IMR-90 (cell line): ENCODE measurements at regions not wholly inside any gene's neighbourhood (a gene's known extent, or its start where the extent isn't known, plus 50 kb on each side); places are given as distances from the start of the nearest gene placed in this dataset.

Source experiments
- ATAC-seq: fragments of 200-7000 bp; cut with Tn5 transposase; 2 replicates; pipeline ENCODE4 v1.9.1; 2020; ENCODE audit warnings: low read depth, mild to moderate bottlenecking, moderate library complexity
- BruUV-seq: library from RNA; stranded (reverse); fragments of 400-500 nt; replicated peaks from 2 replicates; lab custom pipeline; 2021; lab: Mats Ljungman, UMichigan
- CTCF ChIA-PET: fragments of 300-600 bp; formaldehyde crosslinking; extraction: SDS; loops from one replicate; lab custom pipeline; 2021; ENCODE audit warnings: antibody characterized with exemption; lab: Yijun Ruan, JAX
- POLR2A ChIA-PET: fragments of 300-600 bp; sonication (Branson Sonifier 250); formaldehyde crosslinking; loops from one replicate; lab custom pipeline; 2022; ENCODE audit warnings: antibody characterized with exemption; ENCODE audit not compliant: unreplicated experiment; lab: Charles Lee
- DNase-seq: peaks from one replicate; pipeline ENCODE4 v3.0.0; 2013
- H2AFZ ChIP-seq: replicated peaks from 2 replicates; pipeline ENCODE3; 2013; ENCODE audit warnings: low read length, mild to moderate bottlenecking; ENCODE audit not compliant: poor library complexity
- H2AK5ac ChIP-seq: 2 replicates; pipeline ENCODE4 v1.6.1; 2013; ENCODE audit warnings: low read depth, low read length, inconsistent platforms
- H2AK9ac ChIP-seq: replicated peaks from 2 replicates; pipeline ENCODE3; 2013; ENCODE audit warnings: mild to moderate bottlenecking, low read depth, low read length, moderate library complexity; ENCODE audit not compliant: poor library complexity
- H2BK120ac ChIP-seq: 2 replicates; pipeline ENCODE4 v1.6.1; 2013; ENCODE audit warnings: low read depth, low read length, inconsistent platforms
- H2BK15ac ChIP-seq: 3 replicates; pipeline ENCODE4 v1.6.1; 2013; ENCODE audit warnings: low read depth, low read length, inconsistent platforms
- H2BK20ac ChIP-seq: 2 replicates; pipeline ENCODE4 v1.6.1; 2013; ENCODE audit warnings: low read depth, mild to moderate bottlenecking, inconsistent platforms, low read length, moderate library complexity
- H2BK5ac ChIP-seq: 2 replicates; pipeline ENCODE4 v1.6.1; 2013; ENCODE audit warnings: mild to moderate bottlenecking, low read depth, low read length, inconsistent platforms; ENCODE audit not compliant: poor library complexity, severe bottlenecking
- H3K14ac ChIP-seq: replicated peaks from 2 replicates; pipeline ENCODE4 v1.6.1; 2013; ENCODE audit warnings: low read depth, low read length, inconsistent platforms
- H3K18ac ChIP-seq: 2 replicates; pipeline ENCODE4 v1.6.1; 2013; ENCODE audit warnings: low read depth, low read length, control low read depth
- H3K23ac ChIP-seq: 2 replicates; pipeline ENCODE4 v1.6.1; 2013; ENCODE audit warnings: low read depth, low read length, inconsistent platforms
- H3K27ac ChIP-seq: 2 replicates; pipeline ENCODE4 v1.5.1; 2013; ENCODE audit warnings: mild to moderate bottlenecking, control low read depth, low read length; ENCODE audit not compliant: insufficient read depth
- H3K27me3 ChIP-seq: 2 replicates; pipeline ENCODE4 v1.6.1; 2013; ENCODE audit warnings: low read length; ENCODE audit not compliant: control insufficient read depth, insufficient read depth
- H3K36me3 ChIP-seq: 2 replicates; pipeline ENCODE4 v1.6.1; 2013; ENCODE audit warnings: low read length, mixed read lengths; ENCODE audit not compliant: control insufficient read depth, insufficient read depth
- H3K4ac ChIP-seq: 2 replicates; pipeline ENCODE4 v1.6.1; 2013; ENCODE audit warnings: low read depth, low read length, inconsistent platforms
- H3K4me1 ChIP-seq: 2 replicates; pipeline ENCODE4 v1.6.1; 2013; ENCODE audit warnings: low read length, mixed read lengths; ENCODE audit not compliant: control insufficient read depth, insufficient read depth
- H3K4me2 ChIP-seq: 2 replicates; pipeline ENCODE4 v1.6.1; 2013; ENCODE audit warnings: low read depth, mild to moderate bottlenecking, control low read depth, low read length, moderate library complexity
- H3K4me3 ChIP-seq: 2 replicates; pipeline ENCODE4 v1.5.1; 2013; ENCODE audit warnings: low read depth, mild to moderate bottlenecking, control low read depth, low read length, moderate library complexity; ENCODE audit not compliant: insufficient read depth
- H3K56ac ChIP-seq: 2 replicates; pipeline ENCODE4 v1.6.1; 2013; ENCODE audit warnings: low read length, inconsistent platforms; ENCODE audit not compliant: insufficient read depth; ENCODE audit errors: extremely low read depth
- H3K79me1 ChIP-seq, 2 experiments: 2 replicates each; pipeline ENCODE4 v1.6.1; 2013; ENCODE audit warnings: low read length in 2 of 2, inconsistent platforms in 1 of 2, low read depth in 1 of 2
- H3K9ac ChIP-seq: 2 replicates; pipeline ENCODE4 v1.6.1; 2013; ENCODE audit warnings: low read depth, low read length, control low read depth
- H3K9me1 ChIP-seq: 2 replicates; pipeline ENCODE4 v1.6.1; 2013; ENCODE audit warnings: low read length, inconsistent platforms; ENCODE audit not compliant: insufficient read depth
- H3K9me3 ChIP-seq: 2 replicates; pipeline ENCODE4 v1.6.1; 2013; ENCODE audit warnings: low read length; ENCODE audit not compliant: control insufficient read depth, insufficient read depth
- H4K20me1 ChIP-seq: 2 replicates; pipeline ENCODE4 v1.6.1; 2013; ENCODE audit warnings: low read length, inconsistent platforms; ENCODE audit not compliant: insufficient read depth
- H4K5ac ChIP-seq: 2 replicates; pipeline ENCODE4 v1.6.1; 2013; ENCODE audit warnings: mild to moderate bottlenecking, low read depth, low read length, control low read depth
- H4K8ac ChIP-seq, 2 experiments: 2 replicates each; pipeline ENCODE4 v1.6.1; 2013; ENCODE audit warnings: low read depth in 2 of 2, low read length in 2 of 2, control low read depth in 1 of 2, inconsistent platforms in 1 of 2
- H4K91ac ChIP-seq: 2 replicates; pipeline ENCODE4 v1.6.1; 2013; ENCODE audit warnings: low read depth, low read length, inconsistent platforms; ENCODE audit not compliant: insufficient read depth
- MAFK ChIP-seq: IDR thresholded peaks from 2 replicates; pipeline ENCODE4 v1.6.1; 2012; ENCODE audit warnings: low read depth, low read length, improper control_type of control experiment
- RAD21 ChIP-seq: IDR thresholded peaks from 2 replicates; pipeline ENCODE4 v1.6.1; 2012; ENCODE audit warnings: low read length, improper control_type of control experiment
- WGBS, 2 experiments: methylation state at CpG; one replicate each; pipeline versions ENCODE4 v1.1.5 to v1.1.7; 2013; ENCODE audit warnings: missing lambda C conversion rate in 2 of 2; ENCODE audit not compliant: insufficient read length in 1 of 2; ENCODE audit errors: extremely low coverage in 2 of 2; 5-methylcytosine and 5-hydroxymethylcytosine counted together
- dilution Hi-C: fragments of 300-500 bp; cut with HindIII; formaldehyde crosslinking; loops from one replicate; pipeline ENCODE4 v1.14.3; 2018; ENCODE audit warnings: low sequenced_read_pairs; ENCODE audit not compliant: unreplicated experiment
- in situ Hi-C: fragments of 300-500 bp; cut with MboI; formaldehyde crosslinking; loops from 3 replicates; pipeline ENCODE4 v1.14.3; 2019; ENCODE audit warnings: low sequenced_read_pairs, inconsistent platforms, mixed read lengths
- intact Hi-C: fragments of 100-400 bp; cut with micrococcal nuclease; formaldehyde crosslinking; loops from 2 replicates; pipeline ENCODE4 v1.10.0; 2022

DNA sequence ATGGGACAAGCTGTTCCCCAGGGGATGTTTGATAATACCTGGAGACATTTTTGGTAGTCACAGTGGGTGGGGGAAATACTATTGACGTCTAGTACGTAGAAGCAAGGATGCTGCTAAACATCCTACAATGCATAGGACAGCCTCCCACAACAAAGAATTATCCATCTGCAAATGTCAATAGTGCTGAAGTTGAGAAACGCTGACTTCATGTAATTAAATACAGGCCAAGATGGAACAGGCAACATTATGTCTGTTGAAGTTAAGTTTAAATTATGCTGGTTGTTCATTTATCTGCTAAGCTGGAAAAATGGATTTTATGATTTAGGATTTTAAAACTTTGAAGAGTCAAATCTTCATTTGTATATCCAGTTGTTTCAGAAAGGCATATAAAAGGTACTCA, 341.2 kb upstream of the DYNLRB2 start:
- CTCF ChIA-PET: no interaction called here
- H2AK9ac ChIP-seq: no peak overlapping the region
- H2BK20ac ChIP-seq: no peak overlapping the region
- in situ Hi-C loops (loop anchor here (25.0 kb wide), 1 partner anchor 1538 kb away; no protein-coding TSS in a partner anchor), dilution Hi-C loops (no loop called here), intact Hi-C loops (loop anchor here (10.0 kb wide), 1 partner anchor 105 kb away; no protein-coding TSS in a partner anchor)
- H3K27me3 ChIP-seq: no peaks in the 10 kb centered on the region
- H3K9me1 ChIP-seq: peaks cover 9% of the 10 kb centered on the region; the same call in 1 of the 2 replicates
- no peak overlapping the region for H4K5ac ChIP-seq
- no peak overlapping the region for H3K4me2 ChIP-seq
- H3K18ac ChIP-seq: no peak overlapping the region
- H3K9ac ChIP-seq: no peak overlapping the region
- H3K14ac ChIP-seq: no peak overlapping the region
- H2BK15ac ChIP-seq: no peak overlapping the region; the same call in 2 of the 3 replicates
- no peak overlapping the region for H4K91ac ChIP-seq
- no TSS peak for BruUV-seq
- no CpG with 5 or more reads among the region's 3 CpGs for WGBS, 2 experiments
- H3K4me3 ChIP-seq: no peak overlapping the region
- DNase-seq (no peak), ATAC-seq (no peak)
- H2AK5ac ChIP-seq: no peak overlapping the region
- no peak overlapping the region for H3K27ac ChIP-seq
- H3K4ac ChIP-seq: no peak overlapping the region
- no peak overlapping the region for H3K23ac ChIP-seq
- H2BK5ac ChIP-seq: no peak overlapping the region
- no peaks in the 10 kb centered on the region for H4K20me1 ChIP-seq
- H2BK120ac ChIP-seq: no peak overlapping the region
- TF ChIP-seq MAFK (peak; percentile 18; the same call in 1 of the 2 replicates), RAD21 (no peak)
- H3K4me1 ChIP-seq: peaks cover 6% of the 10 kb centered on the region
- H2AFZ ChIP-seq: no peak overlapping the region
- no peaks in the 10 kb centered on the region for H3K36me3 ChIP-seq
- H3K9me3 ChIP-seq: no peaks in the 10 kb centered on the region
- POLR2A ChIA-PET: no interaction called here
- no peaks in the 10 kb centered on the region for H3K79me1 ChIP-seq
- no peak overlapping the region for H4K8ac ChIP-seq
- H3K56ac ChIP-seq: no peak overlapping the region
